ENCODE measurements at regions not wholly inside any gene's neighbourhood (a gene's known extent, or its start where the extent isn't known, plus 50 kb on each side); places are given as distances from the start of the nearest gene placed in this dataset.

DNA sequence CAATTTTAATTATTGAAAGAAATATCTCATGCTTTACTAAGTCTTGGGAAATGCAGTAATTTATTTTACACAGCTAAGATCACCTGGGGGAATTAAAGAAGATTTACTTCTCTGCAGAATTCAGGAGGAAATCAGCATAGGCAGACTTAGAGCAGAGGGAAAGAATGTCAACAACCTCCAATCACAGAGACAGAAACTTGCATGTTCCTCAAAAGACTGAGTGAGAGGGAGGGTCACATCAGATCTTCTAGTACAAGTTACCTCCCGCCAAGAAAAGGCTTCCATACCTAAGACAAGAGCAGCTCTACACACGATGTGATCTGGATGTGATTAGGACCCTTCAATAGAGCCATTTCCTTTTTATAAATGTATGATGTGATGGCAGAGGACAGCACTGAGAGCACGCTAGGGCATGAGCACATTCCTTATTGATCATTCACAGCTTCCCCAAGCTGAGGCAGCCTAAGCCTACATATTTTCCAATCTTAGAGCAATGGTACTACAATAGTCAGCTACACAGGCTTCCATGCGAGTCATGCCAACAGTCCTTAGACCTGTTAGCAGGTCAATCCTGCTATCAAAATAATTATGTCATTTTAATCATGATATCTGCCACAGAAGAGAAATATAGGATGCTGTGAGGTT lies 403.3 kb downstream of the ETNK1 start:
- WGBS, 2 experiments (ENCODE audit: extremely low coverage in 2 of 2, insufficient read length in 1 of 2): no CpG with 5 or more reads among the region's 4 CpGs
- POLR2A ChIA-PET (ENCODE audit: unreplicated experiment): no interaction called here

More for the DNA sequence above, 403.3 kb downstream of the ETNK1 start:
- Histone ChIP-seq H2BK120ac (ENCODE audit: low read depth, low read length) (no peak overlapping the region), H4K5ac (ENCODE audit: low read depth, low read length) (no peak overlapping the region), H2AFZ (replicated peaks; ENCODE audit: low read length, poor library complexity) (no peak overlapping the region), H2BK5ac (ENCODE audit: low read depth, low read length, poor library complexity, severe bottlenecking) (no peak overlapping the region), H2BK20ac (ENCODE audit: low read depth, low read length) (no peak overlapping the region), H3K36me3 (ENCODE audit: control insufficient read depth, insufficient read depth, low read length) (no peaks in the 10 kb centered on the region), H3K56ac (ENCODE audit: extremely low read depth, insufficient read depth, low read length) (no peak overlapping the region), H4K91ac (ENCODE audit: insufficient read depth, low read depth, low read length) (no peak overlapping the region), H2AK5ac (ENCODE audit: low read depth, low read length) (no peak overlapping the region), H3K14ac (replicated peaks; ENCODE audit: low read depth, low read length) (no peak overlapping the region), H3K9ac (ENCODE audit: low read depth, low read length) (no peak overlapping the region), H3K4ac (ENCODE audit: low read depth, low read length) (no peak overlapping the region), H3K4me1 (ENCODE audit: control insufficient read depth, insufficient read depth, low read length) (no peaks in the 10 kb centered on the region), H3K9me1 (ENCODE audit: insufficient read depth, low read length) (no peaks in the 10 kb centered on the region), H4K20me1 (ENCODE audit: insufficient read depth, low read length) (no peaks in the 10 kb centered on the region), H4K8ac (ENCODE audit: low read depth in 2 of 2, low read length in 2 of 2) (no peak overlapping the region), H2AK9ac (replicated peaks; ENCODE audit: low read depth, low read length, poor library complexity) (no peak overlapping the region), H3K23ac (ENCODE audit: low read depth, low read length) (no peak overlapping the region), H2BK15ac (ENCODE audit: low read depth, low read length) (no peak overlapping the region), H3K18ac (ENCODE audit: low read depth, low read length) (no peak overlapping the region), H3K27me3 (ENCODE audit: control insufficient read depth, insufficient read depth, low read length) (peaks cover 5% of the 10 kb centered on the region), H3K27ac (ENCODE audit: insufficient read depth, low read length) (no peak overlapping the region), H3K4me3 (ENCODE audit: insufficient read depth, low read depth, low read length) (no peak overlapping the region), H3K79me1 (ENCODE audit: low read depth in 1 of 2, low read length in 2 of 2) (no peaks in the 10 kb centered on the region), H3K4me2 (ENCODE audit: low read depth, low read length) (no peak overlapping the region), H3K9me3 (ENCODE audit: control insufficient read depth, insufficient read depth, low read length) (no peaks in the 10 kb centered on the region; the same call in 1 of the 2 replicates)
- no peak for ATAC-seq (ENCODE audit: low read depth)
- CTCF ChIA-PET: no interaction called here
- peak; percentile 12 for DNase-seq
- dilution Hi-C loops (cut with HindIII; ENCODE audit: low sequenced_read_pairs, unreplicated experiment): no loop called here
- intact Hi-C loops (cut with micrococcal nuclease): no loop called here
- in situ Hi-C loops (cut with MboI; ENCODE audit: low sequenced_read_pairs): no loop called here
- BruUV-seq (replicated peaks): no TSS peak
- TF ChIP-seq SMC3 (IDR thresholded peaks at IDR 0.05; ENCODE audit: low read depth, low read length) (no peak), NFE2L2 (IDR thresholded peaks at IDR 0.05; ENCODE audit: low read depth, low read length) (no peak), MXI1 (IDR thresholded peaks at IDR 0.05; ENCODE audit: borderline replicate concordance, low read depth, low read length) (no peak), CHD1 (IDR thresholded peaks at IDR 0.05; ENCODE audit: low read depth, low read length) (no peak), BHLHE40 (IDR thresholded peaks at IDR 0.05; ENCODE audit: low read depth, low read length) (no peak), MAFK (IDR thresholded peaks at IDR 0.05; ENCODE audit: low read depth, low read length) (no peak), POLR2A (IDR thresholded peaks at IDR 0.05; ENCODE audit: low read depth, low read length) (no peak), MAZ (IDR thresholded peaks at IDR 0.05; ENCODE audit: borderline replicate concordance, low read depth, low read length) (no peak), CEBPB (IDR thresholded peaks at IDR 0.05; ENCODE audit: low read depth, low read length) (no peak)
- TF ChIP-seq, protein P1, sequence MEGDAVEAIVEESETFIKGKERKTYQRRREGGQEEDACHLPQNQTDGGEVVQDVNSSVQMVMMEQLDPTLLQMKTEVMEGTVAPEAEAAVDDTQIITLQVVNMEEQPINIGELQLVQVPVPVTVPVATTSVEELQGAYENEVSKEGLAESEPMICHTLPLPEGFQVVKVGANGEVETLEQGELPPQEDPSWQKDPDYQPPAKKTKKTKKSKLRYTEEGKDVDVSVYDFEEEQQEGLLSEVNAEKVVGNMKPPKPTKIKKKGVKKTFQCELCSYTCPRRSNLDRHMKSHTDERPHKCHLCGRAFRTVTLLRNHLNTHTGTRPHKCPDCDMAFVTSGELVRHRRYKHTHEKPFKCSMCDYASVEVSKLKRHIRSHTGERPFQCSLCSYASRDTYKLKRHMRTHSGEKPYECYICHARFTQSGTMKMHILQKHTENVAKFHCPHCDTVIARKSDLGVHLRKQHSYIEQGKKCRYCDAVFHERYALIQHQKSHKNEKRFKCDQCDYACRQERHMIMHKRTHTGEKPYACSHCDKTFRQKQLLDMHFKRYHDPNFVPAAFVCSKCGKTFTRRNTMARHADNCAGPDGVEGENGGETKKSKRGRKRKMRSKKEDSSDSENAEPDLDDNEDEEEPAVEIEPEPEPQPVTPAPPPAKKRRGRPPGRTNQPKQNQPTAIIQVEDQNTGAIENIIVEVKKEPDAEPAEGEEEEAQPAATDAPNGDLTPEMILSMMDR (conservative IDR thresholded peaks at IDR 0.05; ENCODE audit: low read depth, low read length): no peak
